IgD-negative memory B cell (primary cell): ENCODE measurements at regions not wholly inside any gene's neighbourhood (a gene's known extent, or its start where the extent isn't known, plus 50 kb on each side); places are given as distances from the start of the nearest gene placed in this dataset.

Experiments
- H3K27ac Mint-ChIP-seq, 3 donors: one replicate each; pipeline ENCODE4 v1.8.0; 2020 to 2022; ENCODE audit warnings: mild to moderate bottlenecking in 3 of 3, mixed read lengths in 3 of 3, moderate library complexity in 1 of 3
- H3K27me3 Mint-ChIP-seq: one replicate; pipeline ENCODE4 v1.8.0; 2021; ENCODE audit warnings: mixed read lengths
- H3K36me3 Mint-ChIP-seq: one replicate; pipeline ENCODE4 v1.8.0; 2020; ENCODE audit warnings: mild to moderate bottlenecking, mixed read lengths
- H3K4me1 Mint-ChIP-seq, 3 donors: one replicate each; pipeline ENCODE4 v1.8.0; 2020 to 2022; ENCODE audit warnings: mixed read lengths in 3 of 3, mild to moderate bottlenecking in 1 of 3
- H3K4me3 Mint-ChIP-seq, 4 donors: one replicate each; pipeline ENCODE4 v1.8.0; 2020 to 2022; ENCODE audit warnings: mild to moderate bottlenecking in 4 of 4, mixed read lengths in 4 of 4, moderate library complexity in 3 of 4
- H3K9me3 Mint-ChIP-seq, 3 donors: one replicate each; pipeline ENCODE4 v1.8.0; 2020 to 2021; ENCODE audit warnings: mixed read lengths in 3 of 3, mild to moderate bottlenecking in 1 of 3

DNA sequence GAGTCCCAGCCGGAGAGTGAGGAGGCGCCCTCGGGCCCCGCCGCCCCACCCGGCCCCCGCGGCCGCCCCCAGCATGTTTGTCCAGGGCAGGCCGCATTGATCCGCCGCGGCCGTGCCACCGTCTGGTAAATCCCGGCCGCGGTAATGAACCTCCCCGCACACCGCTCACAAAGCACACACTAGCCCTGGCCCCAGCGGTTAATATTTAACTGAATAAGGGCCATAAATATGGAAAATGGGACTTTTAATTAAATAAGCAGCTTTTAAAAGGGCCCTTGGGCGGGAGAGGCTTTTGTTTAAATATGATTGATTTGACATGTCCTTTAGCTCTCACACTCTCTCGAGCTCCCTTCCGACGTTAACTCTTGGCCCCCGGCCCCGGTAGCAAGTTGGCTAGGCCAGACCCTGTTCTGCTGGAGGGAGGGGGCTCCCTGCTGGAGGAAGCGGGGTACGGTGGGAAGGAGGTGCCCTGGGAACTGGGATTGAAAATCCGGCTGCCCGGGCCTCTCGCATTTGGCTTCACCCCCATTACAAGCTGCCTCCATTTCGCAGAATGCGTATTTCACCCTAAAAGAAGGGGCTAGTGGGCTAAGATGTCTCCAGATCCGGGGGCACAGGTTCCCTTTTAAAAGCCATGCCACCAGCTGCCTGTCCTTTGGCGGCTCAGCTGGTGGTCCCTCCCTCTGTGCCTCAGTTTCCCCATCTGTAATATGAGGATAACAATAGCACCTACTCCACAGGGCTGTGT, 199.8 kb downstream of the RBM19 start:
- H3K4me3 Mint-ChIP-seq = no peak overlapping the region

DNA sequence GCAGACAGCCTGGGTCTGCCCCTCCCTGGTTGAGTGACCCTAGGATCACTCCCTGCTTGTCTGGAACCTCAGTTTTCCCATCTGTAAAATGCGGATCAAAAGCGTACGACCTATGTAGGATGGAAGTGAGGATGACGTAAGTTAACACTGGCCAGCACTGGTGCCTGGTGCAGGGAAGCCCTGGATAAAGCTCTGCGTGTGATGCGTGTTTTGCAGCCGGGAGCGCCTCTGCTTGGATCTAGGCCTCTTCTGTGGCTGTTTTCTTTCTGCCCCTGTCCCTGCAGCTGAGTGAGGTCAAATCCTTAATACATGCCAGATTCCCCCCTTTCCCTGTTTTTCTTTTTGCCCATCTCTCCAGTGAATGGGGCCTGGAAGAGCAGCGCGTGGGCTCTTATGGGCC, 201.5 kb downstream of the RBM19 start:
- no peak overlapping the region for H3K27ac Mint-ChIP-seq
- H3K36me3 Mint-ChIP-seq = no peaks in the 10 kb centered on the region
- no peak overlapping the region for H3K4me3 Mint-ChIP-seq
- H3K4me1 Mint-ChIP-seq = no peaks in the 10 kb centered on the region
- peaks cover 14% of the 10 kb centered on the region for H3K27me3 Mint-ChIP-seq
- H3K9me3 Mint-ChIP-seq = no peaks in the 10 kb centered on the region

More for the DNA sequence above, 199.8 kb downstream of the RBM19 start:
- H3K9me3 Mint-ChIP-seq = no peaks in the 10 kb centered on the region
- no peaks in the 10 kb centered on the region for H3K36me3 Mint-ChIP-seq
- no peak overlapping the region for H3K27ac Mint-ChIP-seq
- H3K4me1 Mint-ChIP-seq = no peaks in the 10 kb centered on the region
- H3K27me3 Mint-ChIP-seq = peaks cover 16% of the 10 kb centered on the region

DNA sequence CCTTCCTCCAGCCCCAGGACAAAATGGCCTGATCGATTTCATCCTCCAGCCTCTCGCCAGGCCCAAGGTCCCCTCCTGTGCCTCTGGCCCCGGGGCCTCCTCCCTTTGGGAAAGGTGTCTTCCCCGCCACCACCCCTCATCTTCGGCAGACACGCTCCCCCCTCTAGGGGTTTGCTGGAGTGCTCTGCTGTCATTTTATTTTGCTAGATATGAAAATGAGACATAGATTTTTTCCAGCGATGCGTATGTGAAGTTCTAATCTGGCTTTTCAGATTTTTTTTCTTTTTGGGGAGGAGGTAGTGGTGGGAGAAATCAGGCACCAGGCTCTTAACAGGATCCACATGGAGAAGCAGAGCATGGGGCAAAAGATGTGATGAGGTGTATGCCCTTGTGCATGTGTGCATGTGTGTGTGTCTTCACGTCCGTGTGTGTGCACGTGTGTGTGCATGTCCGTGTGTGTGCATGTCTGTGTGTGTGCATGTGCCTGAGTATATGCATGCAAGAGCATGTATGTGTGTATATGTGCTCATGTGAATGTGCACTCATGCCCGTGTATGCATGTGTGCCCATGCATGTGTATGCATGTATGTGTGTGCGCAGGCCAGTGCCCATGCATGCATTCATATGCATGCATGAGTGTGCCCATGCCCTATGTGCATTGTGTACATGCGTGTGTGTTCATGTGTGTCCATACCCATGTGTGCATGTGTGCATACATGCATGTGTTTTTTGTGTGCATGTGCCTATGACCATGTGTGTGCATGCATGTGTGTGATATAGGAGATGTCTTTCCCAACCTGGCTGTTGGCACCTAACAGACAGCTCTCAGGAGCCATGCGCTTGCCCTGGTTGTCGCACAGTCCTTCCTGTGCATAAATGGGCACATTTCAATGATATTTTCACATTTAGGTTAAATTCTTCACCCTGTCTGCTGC, 203.0 kb downstream of the RBM19 start:
- Mint-ChIP-seq H3K4me1 (no peaks in the 10 kb centered on the region), H3K4me3 (peak overlapping the region in 1 of 4 donors; percentile 0), H3K36me3 (no peaks in the 10 kb centered on the region), H3K27me3 (peaks cover 16% of the 10 kb centered on the region), H3K9me3 (peaks cover 0 to 4% (median 0%) of the 10 kb centered on the region in 3 donors), H3K27ac (no peak overlapping the region)

- Mint-ChIP-seq H3K9me3 (peaks cover 0 to 6% (median 0%) of the 10 kb centered on the region in 3 donors), H3K4me3 (no peak overlapping the region), H3K36me3 (no peaks in the 10 kb centered on the region), H3K4me1 (no peaks in the 10 kb centered on the region), H3K27ac (no peak overlapping the region), H3K27me3 (peaks cover 16% of the 10 kb centered on the region)
These were observed 203.8 kb downstream of the RBM19 start for GRCh38 chr12:113762155-113762881.

GRCh38 chr12:113759135-113759534, 207.0 kb downstream of the RBM19 start:
- Mint-ChIP-seq H3K27me3 (peaks cover 16% of the 10 kb centered on the region), H3K36me3 (no peaks in the 10 kb centered on the region), H3K4me3 (no peak overlapping the region), H3K4me1 (no peaks in the 10 kb centered on the region), H3K9me3 (peaks cover 0 to 6% (median 0%) of the 10 kb centered on the region in 3 donors), H3K27ac (no peak overlapping the region)

- Mint-ChIP-seq H3K27ac (no peak overlapping the region), H3K4me1 (no peaks in the 10 kb centered on the region), H3K4me3 (no peak overlapping the region), H3K9me3 (peaks cover 0 to 6% (median 0%) of the 10 kb centered on the region in 3 donors), H3K36me3 (no peaks in the 10 kb centered on the region), H3K27me3 (peaks cover 13% of the 10 kb centered on the region)
These were observed 207.8 kb downstream of the RBM19 start for GRCh38 chr12:113758165-113758924.

DNA sequence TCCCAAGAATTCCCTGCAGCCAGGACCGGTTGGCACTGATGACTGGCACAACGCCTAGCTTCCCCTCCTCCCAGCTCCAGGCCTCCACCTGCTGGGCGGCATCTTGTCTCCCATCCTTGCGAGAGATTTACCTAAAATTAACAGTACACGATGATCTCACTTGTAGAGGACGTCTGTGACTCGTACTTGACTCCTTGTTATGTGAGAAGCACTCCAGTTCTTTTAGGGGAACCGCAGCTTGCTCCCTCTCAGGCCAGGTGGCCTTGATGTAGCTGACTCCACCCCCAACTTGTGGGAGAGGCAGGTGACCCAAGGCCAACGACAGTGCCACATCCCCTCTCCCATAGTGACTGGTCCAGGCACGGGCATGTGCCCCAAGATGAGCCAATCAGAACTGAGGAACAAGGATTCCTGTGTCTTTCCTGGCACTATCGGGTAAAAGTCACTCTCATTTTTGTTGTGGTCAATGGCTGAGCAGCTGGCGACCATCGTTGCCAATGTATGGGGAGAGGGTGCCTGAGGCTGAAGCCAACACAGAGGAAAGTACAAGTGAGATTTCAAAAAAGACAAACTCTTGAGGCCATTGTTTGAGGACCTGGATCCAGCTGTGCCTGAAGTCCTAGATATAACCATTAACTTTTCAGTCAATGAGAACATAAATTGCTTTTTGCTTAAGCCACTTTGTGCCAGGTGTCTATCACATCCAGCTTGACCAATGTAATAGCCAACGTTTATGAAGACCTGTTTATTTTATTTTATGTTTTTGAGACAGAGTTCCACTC, 208.7 kb downstream of the RBM19 start:
- H3K27me3 Mint-ChIP-seq = peaks cover 8% of the 10 kb centered on the region
- peaks cover 0 to 6% (median 1%) of the 10 kb centered on the region in 3 donors for H3K9me3 Mint-ChIP-seq
- H3K36me3 Mint-ChIP-seq = no peaks in the 10 kb centered on the region
- no peak overlapping the region for H3K27ac Mint-ChIP-seq
- H3K4me1 Mint-ChIP-seq = no peaks in the 10 kb centered on the region
- H3K4me3 Mint-ChIP-seq = no peak overlapping the region

GRCh38 chr12:113756609-113757008, 209.5 kb downstream of the RBM19 start:
- Mint-ChIP-seq H3K27me3 (peaks cover 5% of the 10 kb centered on the region), H3K36me3 (no peaks in the 10 kb centered on the region), H3K4me3 (no peak overlapping the region), H3K9me3 (peaks cover 0 to 6% (median 2%) of the 10 kb centered on the region in 3 donors), H3K4me1 (no peaks in the 10 kb centered on the region), H3K27ac (no peak overlapping the region)

- H3K4me1 Mint-ChIP-seq = no peaks in the 10 kb centered on the region
- no peak overlapping the region for H3K4me3 Mint-ChIP-seq
- H3K27me3 Mint-ChIP-seq = peaks cover 5% of the 10 kb centered on the region
- no peaks in the 10 kb centered on the region for H3K36me3 Mint-ChIP-seq
- H3K9me3 Mint-ChIP-seq = peaks cover 0 to 6% (median 2%) of the 10 kb centered on the region in 3 donors
- no peak overlapping the region for H3K27ac Mint-ChIP-seq
These were observed 211.0 kb downstream of the RBM19 start for GRCh38 chr12:113755098-113755497.

DNA sequence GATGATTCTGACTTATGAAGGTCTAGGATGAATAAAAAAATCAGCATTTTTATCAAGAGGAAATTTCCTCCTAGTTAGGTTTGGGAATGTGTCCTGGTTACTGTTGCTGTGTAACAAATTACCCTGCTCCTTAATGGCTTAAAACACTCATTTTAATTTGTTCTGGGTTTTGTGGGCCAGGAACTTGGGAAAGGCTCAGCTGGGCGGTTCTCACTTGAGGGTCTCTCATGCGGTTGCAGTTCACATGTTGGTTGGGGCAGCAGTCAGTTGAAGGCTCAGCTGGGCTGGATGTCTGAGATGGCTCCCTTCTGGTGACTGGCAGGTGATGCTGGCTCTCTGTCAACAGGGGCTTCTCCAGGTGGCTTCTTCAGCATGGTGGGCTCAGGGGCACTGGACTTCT, 214.6 kb downstream of the RBM19 start:
- Mint-ChIP-seq H3K27me3 (peaks cover 6% of the 10 kb centered on the region), H3K4me1 (no peaks in the 10 kb centered on the region), H3K36me3 (no peaks in the 10 kb centered on the region), H3K27ac (no peak overlapping the region), H3K9me3 (peaks cover 0 to 2% (median 0%) of the 10 kb centered on the region in 3 donors), H3K4me3 (no peak overlapping the region)

DNA sequence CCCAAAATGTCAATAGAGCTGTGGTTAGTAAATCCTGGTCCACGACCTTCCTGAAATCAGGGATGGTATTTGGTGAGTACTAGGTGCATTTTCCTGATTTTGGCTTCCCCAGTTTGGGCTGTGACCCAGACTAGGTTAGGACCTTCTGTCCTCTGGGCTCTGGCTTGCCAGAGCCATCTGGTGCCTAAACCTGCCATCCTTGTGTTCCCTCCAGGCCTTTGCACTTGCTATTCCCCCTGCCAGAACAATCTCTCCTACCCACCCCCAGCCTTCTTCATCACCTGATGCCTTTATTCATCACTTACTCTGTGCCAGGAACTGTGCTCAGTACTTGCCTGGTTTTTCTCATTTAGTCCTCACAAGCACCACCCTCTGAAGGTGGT, 216.7 kb downstream of the RBM19 start:
- no peak overlapping the region for H3K27ac Mint-ChIP-seq
- no peaks in the 10 kb centered on the region for H3K4me1 Mint-ChIP-seq
- no peak overlapping the region for H3K4me3 Mint-ChIP-seq
- H3K36me3 Mint-ChIP-seq = no peaks in the 10 kb centered on the region
- H3K9me3 Mint-ChIP-seq = peaks cover 0 to 2% (median 0%) of the 10 kb centered on the region in 3 donors
- H3K27me3 Mint-ChIP-seq = peaks cover 10% of the 10 kb centered on the region

GRCh38 chr12:113748707-113749432, 217.3 kb downstream of the RBM19 start:
- Mint-ChIP-seq H3K4me3 (no peak overlapping the region), H3K4me1 (no peaks in the 10 kb centered on the region), H3K36me3 (no peaks in the 10 kb centered on the region), H3K9me3 (peaks cover 0 to 2% (median 0%) of the 10 kb centered on the region in 3 donors), H3K27ac (no peak overlapping the region), H3K27me3 (peaks cover 10% of the 10 kb centered on the region)

GRCh38 chr12:113747017-113747416, 219.1 kb downstream of the RBM19 start:
- Mint-ChIP-seq H3K9me3 (no peaks in the 10 kb centered on the region), H3K27ac (no peak overlapping the region), H3K36me3 (no peaks in the 10 kb centered on the region), H3K27me3 (peaks cover 15% of the 10 kb centered on the region), H3K4me1 (no peaks in the 10 kb centered on the region), H3K4me3 (no peak overlapping the region)
